HCT116 (cell line): ENCODE measurements at regions not wholly inside any gene's neighbourhood (a gene's known extent, or its start where the extent isn't known, plus 50 kb on each side); places are given as distances from the start of the nearest gene placed in this dataset.

Experiments used
- ATAC-seq: fragments of 200-7000 bp; cut with Tn5 transposase; 2 replicates; pipeline ENCODE4 v1.9.1; 2020; ENCODE audit warnings: mild to moderate bottlenecking, moderate library complexity
- BruUV-seq: library from RNA; stranded (reverse); fragments of 400-500 nt; replicated peaks from 2 replicates; lab custom pipeline; 2021; lab: Mats Ljungman, UMichigan
- CTCF ChIA-PET: fragments of 300-600 bp; sonication (Branson Sonifier 250); formaldehyde crosslinking; loops from one replicate; lab custom pipeline; 2021; ENCODE audit warnings: antibody characterized with exemption; lab: Charles Lee
- POLR2A ChIA-PET: fragments of 300-600, 350-600 bp; sonication (Branson Sonifier 250); formaldehyde crosslinking; loops from one replicate; lab custom pipeline; 2021; ENCODE audit warnings: antibody characterized with exemption; lab: Charles Lee
- RAD21 ChIA-PET, 2 experiments: fragments of 300-600 bp; sonication (Branson Sonifier 250); formaldehyde crosslinking; loops; one replicate each; lab custom pipeline; 2023; ENCODE audit warnings: low total read pairs in 2 of 2; ENCODE audit not compliant: uncharacterized antibody in 2 of 2, unreplicated experiment in 2 of 2, low non-redundant PET in 1 of 2; lab: Charles Lee
- DNase-seq: peaks from one replicate; pipeline ENCODE4 v3.0.0-alpha.2; 2010; ENCODE audit warnings: low read depth, low spot score
- H2AFZ ChIP-seq: fragments of 200-600 bp; shearing (Covaris generic), sonication (generic); 2 replicates; pipeline ENCODE4 v1.6.1; 2017; ENCODE audit warnings: low read depth, mixed run types, mixed read lengths, antibody characterized with exemption, low read length; ENCODE audit not compliant: poor library complexity, severe bottlenecking
- H3K27ac ChIP-seq: 2 replicates; pipeline ENCODE4 v1.5.1; 2012; ENCODE audit warnings: low read depth, low read length
- H3K27me3 ChIP-seq: fragments of 200-600 bp; sonication (generic); 2 replicates; pipeline ENCODE4 v1.6.1; 2016; ENCODE audit warnings: mixed run types, low read length, mixed read lengths; ENCODE audit not compliant: insufficient read depth
- H3K36me3 ChIP-seq, 2 experiments: fragments of 200-500 bp in 1 of 2; fragments of 200-600 bp in 1 of 2; sonication (Bioruptor generic) in 1 of 2; sonication (generic) in 1 of 2; 2 replicates each; pipeline versions ENCODE4 v1.5.1 to v1.6.1; 2014 to 2016; ENCODE audit warnings: low read length in 2 of 2, inconsistent platforms in 1 of 2, mixed read lengths in 1 of 2, mixed run types in 1 of 2; ENCODE audit not compliant: insufficient read depth in 2 of 2, control insufficient read depth in 1 of 2
- H3K4me1 ChIP-seq, 2 experiments: fragments of 200-600 bp in 1 of 2; sonication (generic) in 1 of 2; 2 replicates each; pipeline versions ENCODE4 v1.5.1 to v1.6.1; 2012 to 2017; ENCODE audit warnings: low read length in 2 of 2, inconsistent platforms in 1 of 2, mild to moderate bottlenecking in 1 of 2, mixed read lengths in 1 of 2, mixed run types in 1 of 2, moderate library complexity in 1 of 2; ENCODE audit not compliant: insufficient read depth in 2 of 2, control insufficient read depth in 1 of 2
- H3K4me2 ChIP-seq: fragments of 200-600 bp; sonication (generic); 2 replicates; pipeline ENCODE4 v1.6.1; 2017; ENCODE audit warnings: mixed run types, low read length, mixed read lengths
- H3K4me3 ChIP-seq, 2 experiments: fragments of 200-600 bp in 1 of 2; sonication (generic) in 1 of 2; replicated peaks in 1 of 2; 2 replicates each; pipeline ENCODE4 v1.5.1; 2011 to 2016; ENCODE audit warnings: low read length in 2 of 2, control low read depth in 1 of 2, low read depth in 1 of 2, mild to moderate bottlenecking in 1 of 2, mixed read lengths in 1 of 2, mixed run types in 1 of 2
- H3K79me2 ChIP-seq: fragments of 200-600 bp; sonication (generic); 2 replicates; pipeline ENCODE4 v1.6.1; 2017; ENCODE audit warnings: mild to moderate bottlenecking, mixed run types, low read length, moderate library complexity, mixed read lengths; ENCODE audit not compliant: insufficient read depth
- H3K9ac ChIP-seq: fragments of 200-600 bp; sonication (generic); 2 replicates; pipeline ENCODE4 v1.6.1; 2016; ENCODE audit warnings: low read length, mixed read lengths
- H3K9me2 ChIP-seq: fragments of 200-600 bp; sonication (generic), shearing (Covaris generic); 2 replicates; pipeline ENCODE4 v1.6.1; 2017; ENCODE audit warnings: mixed run types, mild to moderate bottlenecking, moderate library complexity; ENCODE audit not compliant: insufficient read depth
- H3K9me3 ChIP-seq, 2 experiments: fragments of 200-500 bp in 1 of 2; fragments of 200-600 bp in 1 of 2; sonication (Bioruptor generic) in 1 of 2; sonication (generic) in 1 of 2; 2 replicates each; pipeline ENCODE4 v1.6.1; 2014 to 2017; ENCODE audit warnings: low read length in 2 of 2, mixed read lengths in 2 of 2, inconsistent platforms in 1 of 2, low read depth in 1 of 2, mild to moderate bottlenecking in 1 of 2, mixed run types in 1 of 2, moderate library complexity in 1 of 2; ENCODE audit not compliant: control insufficient read depth in 1 of 2, insufficient read depth in 1 of 2
- H4K20me1 ChIP-seq: fragments of 200-600 bp; sonication (generic), shearing (Covaris generic); 2 replicates; pipeline ENCODE4 v1.6.1; 2017; ENCODE audit warnings: mixed run types, mild to moderate bottlenecking, moderate library complexity; ENCODE audit not compliant: insufficient read depth
- JUND ChIP-seq: IDR thresholded peaks from 2 replicates; pipeline ENCODE4 v1.6.1; 2012
- REST ChIP-seq: IDR thresholded peaks from 2 replicates; pipeline ENCODE4 v1.6.1; 2012; ENCODE audit warnings: low read depth
- SIN3A ChIP-seq: IDR thresholded peaks from 2 replicates; pipeline ENCODE4 v1.6.1; 2012; ENCODE audit warnings: low read depth
- TCF7L2 ChIP-seq: IDR thresholded peaks from 2 replicates; pipeline ENCODE4 v1.7.0; 2011; ENCODE audit warnings: borderline replicate concordance, inconsistent platforms; ENCODE audit not compliant: insufficient read depth, insufficient read length; ENCODE audit errors: extremely low read depth
- YY1 ChIP-seq: IDR thresholded peaks from 2 replicates; pipeline ENCODE4 v1.6.1; 2011; ENCODE audit warnings: low read length, low read depth, moderate library complexity, mild to moderate bottlenecking; ENCODE audit not compliant: insufficient replicate concordance; ENCODE audit errors: extremely low read depth
- intact Hi-C: fragments of 100-400 bp; cut with micrococcal nuclease; formaldehyde crosslinking; loops from 2 replicates; pipeline ENCODE4 v1.10.0; 2022

- intact Hi-C loops = no loop called here
- no peak overlapping the region for H3K4me3 ChIP-seq
- no peaks in the 10 kb centered on the region for H3K36me3 ChIP-seq
- no peak overlapping the region for H3K9ac ChIP-seq
- no peak for ATAC-seq
- no peak overlapping the region for H3K4me2 ChIP-seq
- TF ChIP-seq TCF7L2 (no peak), SIN3A (no peak), REST (no peak), YY1 (no peak), JUND (no peak)
- TF ChIP-seq, all 23 proteins: peak for 0
- Histone ChIP-seq H4K20me1 (no peaks in the 10 kb centered on the region), H3K9me3 (no peaks in the 10 kb centered on the region), H3K9me2 (no peaks in the 10 kb centered on the region), H2AFZ (no peak overlapping the region), H3K79me2 (no peaks in the 10 kb centered on the region), H3K27ac (no peak overlapping the region), H3K4me1 (no peaks in the 10 kb centered on the region), H3K27me3 (no peaks in the 10 kb centered on the region)
- ChIA-PET CTCF (interaction anchor here (0.6 kb wide), 1 partner anchor 17 kb away, joined by 3 read pairs; no protein-coding TSS in a partner anchor), RAD21 (no interaction called here), POLR2A (no interaction called here)
- no TSS peak for BruUV-seq
- DNase-seq = no peak
These were observed 70.5 kb upstream of the ANO4 start for GRCh38 chr12:100724071-100724470.
